Neural progenitor cell (in vitro differentiated cells): ENCODE measurements at regions not wholly inside any gene's neighbourhood (a gene's known extent, or its start where the extent isn't known, plus 50 kb on each side); places are given as distances from the start of the nearest gene placed in this dataset.

ENCODE experiments used
- DNase-seq: peaks from one replicate; pipeline ENCODE4 v3.0.0-alpha.2; 2016; ENCODE audit warnings: low spot score
- H2AFZ ChIP-seq: fragments of 200-600 bp; sonication (generic); replicated peaks from 2 replicates; pipeline ENCODE4 v1.6.1; 2016; ENCODE audit warnings: antibody characterized with exemption
- H3F3A ChIP-seq: fragments of 200-600 bp; sonication (generic); 2 replicates; pipeline ENCODE4 v1.6.1; 2016; ENCODE audit warnings: antibody characterized with exemption, low read depth
- H3K27ac ChIP-seq: fragments of 200-600 bp; sonication (generic); 2 replicates; pipeline ENCODE4 v1.5.1; 2016; ENCODE audit warnings: mild to moderate bottlenecking
- H3K27me3 ChIP-seq: fragments of 200-600 bp; sonication (generic); 2 replicates; pipeline ENCODE4 v1.6.1; 2016; ENCODE audit warnings: mild to moderate bottlenecking, moderate library complexity
- H3K36me3 ChIP-seq: fragments of 200-600 bp; sonication (generic); 2 replicates; pipeline ENCODE4 v1.5.1; 2016
- H3K4me1 ChIP-seq: fragments of 200-600 bp; sonication (generic); 2 replicates; pipeline ENCODE4 v1.6.1; 2016; ENCODE audit warnings: mixed run types
- H3K4me2 ChIP-seq: fragments of 200-600 bp; sonication (generic); 2 replicates; pipeline ENCODE4 v1.6.1; 2016
- H3K4me3 ChIP-seq: fragments of 200-600 bp; sonication (generic); 2 replicates; pipeline ENCODE4 v1.5.1; 2016
- H3K79me2 ChIP-seq: fragments of 200-600 bp; sonication (generic); 2 replicates; pipeline ENCODE4 v1.6.1; 2016; ENCODE audit warnings: low read depth
- H3K9ac ChIP-seq: fragments of 200-600 bp; sonication (generic); 2 replicates; pipeline ENCODE4 v1.6.1; 2016
- H3K9me3 ChIP-seq: fragments of 200-600 bp; sonication (generic); 2 replicates; pipeline ENCODE4 v1.5.1; 2016; ENCODE audit warnings: low read depth
- H4K20me1 ChIP-seq: fragments of 200-600 bp; sonication (generic); 2 replicates; pipeline ENCODE4 v1.6.1; 2016; ENCODE audit warnings: low read depth
- H3K27ac Mint-ChIP-seq: 3 replicates; pipeline ENCODE4 v1.8.0; 2021; ENCODE audit warnings: mixed read lengths
- H3K27me3 Mint-ChIP-seq: 2 replicates; pipeline ENCODE4 v1.8.0; 2022; ENCODE audit warnings: low read depth, mild to moderate bottlenecking, inconsistent platforms, moderate library complexity, mixed read lengths; ENCODE audit not compliant: insufficient read depth
- H3K36me3 Mint-ChIP-seq: 3 replicates; pipeline ENCODE4 v1.8.0; 2021; ENCODE audit warnings: mixed read lengths
- H3K4me1 Mint-ChIP-seq: 3 replicates; pipeline ENCODE4 v1.8.0; 2021; ENCODE audit warnings: mixed read lengths
- H3K4me3 Mint-ChIP-seq: 3 replicates; pipeline ENCODE4 v1.8.0; 2021; ENCODE audit warnings: mild to moderate bottlenecking, moderate library complexity, mixed read lengths
- H3K9me3 Mint-ChIP-seq: 3 replicates; pipeline ENCODE4 v1.8.0; 2020; ENCODE audit warnings: mixed read lengths
- EZH2 ChIP-seq: fragments of 200-600 bp; sonication (generic); IDR thresholded peaks from 2 replicates; pipeline ENCODE4 v1.6.1; 2017; ENCODE audit warnings: antibody characterized with exemption, mild to moderate bottlenecking, moderate library complexity
- EZH2phosphoT487 ChIP-seq: fragments of 200-600 bp; sonication (generic); IDR thresholded peaks from 2 replicates; pipeline ENCODE4 v1.6.1; 2017; ENCODE audit warnings: antibody characterized with exemption
- TF ChIP-seq, protein P1 (sequence below): fragments of 200-600 bp; sonication (generic); IDR thresholded peaks from 2 replicates; pipeline ENCODE4 v1.5.1; 2017; ENCODE audit warnings: antibody characterized with exemption, mild to moderate bottlenecking

DNA sequence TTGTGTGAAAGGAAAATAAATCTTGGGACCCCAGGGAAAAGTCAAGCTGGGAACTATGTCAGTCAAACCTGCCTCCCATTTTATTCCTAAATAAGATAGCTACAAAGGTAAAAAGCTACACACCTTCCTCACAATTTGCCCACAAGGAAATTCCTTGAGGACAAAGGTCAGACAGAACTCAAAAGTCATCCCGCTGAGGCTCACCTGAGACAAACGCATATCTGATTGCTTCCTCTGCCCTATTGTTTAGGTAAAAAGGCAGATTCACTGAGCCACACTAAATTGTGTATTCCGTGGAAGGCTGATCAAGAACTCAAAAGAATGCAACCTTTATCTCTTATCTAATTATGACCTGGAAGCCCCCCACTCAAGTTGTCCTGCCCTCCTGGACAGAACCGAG is 58.7 kb upstream of the MAML3 start:
- no peaks in the 10 kb centered on the region for H3F3A ChIP-seq
- Mint-ChIP-seq H3K9me3 (no peaks in the 10 kb centered on the region), H3K4me1 (no peaks in the 10 kb centered on the region), H3K36me3 (no peaks in the 10 kb centered on the region), H3K27me3 (peaks cover 2% of the 10 kb centered on the region), H3K4me3 (no peak overlapping the region), H3K27ac (no peak overlapping the region)
- DNase-seq: no peak
- H3K36me3 ChIP-seq: no peaks in the 10 kb centered on the region
- no peak overlapping the region for H3K27ac ChIP-seq
- H3K27me3 ChIP-seq: no peaks in the 10 kb centered on the region
- H3K9ac ChIP-seq: no peak overlapping the region
- no peak overlapping the region for H3K4me3 ChIP-seq
- H3K9me3 ChIP-seq: no peaks in the 10 kb centered on the region
- H3K4me2 ChIP-seq: no peak overlapping the region
- H3K79me2 ChIP-seq: no peaks in the 10 kb centered on the region
- H4K20me1 ChIP-seq: no peaks in the 10 kb centered on the region
- TF ChIP-seq EZH2phosphoT487 (no peak), EZH2 (no peak)
- TF ChIP-seq, protein P1, sequence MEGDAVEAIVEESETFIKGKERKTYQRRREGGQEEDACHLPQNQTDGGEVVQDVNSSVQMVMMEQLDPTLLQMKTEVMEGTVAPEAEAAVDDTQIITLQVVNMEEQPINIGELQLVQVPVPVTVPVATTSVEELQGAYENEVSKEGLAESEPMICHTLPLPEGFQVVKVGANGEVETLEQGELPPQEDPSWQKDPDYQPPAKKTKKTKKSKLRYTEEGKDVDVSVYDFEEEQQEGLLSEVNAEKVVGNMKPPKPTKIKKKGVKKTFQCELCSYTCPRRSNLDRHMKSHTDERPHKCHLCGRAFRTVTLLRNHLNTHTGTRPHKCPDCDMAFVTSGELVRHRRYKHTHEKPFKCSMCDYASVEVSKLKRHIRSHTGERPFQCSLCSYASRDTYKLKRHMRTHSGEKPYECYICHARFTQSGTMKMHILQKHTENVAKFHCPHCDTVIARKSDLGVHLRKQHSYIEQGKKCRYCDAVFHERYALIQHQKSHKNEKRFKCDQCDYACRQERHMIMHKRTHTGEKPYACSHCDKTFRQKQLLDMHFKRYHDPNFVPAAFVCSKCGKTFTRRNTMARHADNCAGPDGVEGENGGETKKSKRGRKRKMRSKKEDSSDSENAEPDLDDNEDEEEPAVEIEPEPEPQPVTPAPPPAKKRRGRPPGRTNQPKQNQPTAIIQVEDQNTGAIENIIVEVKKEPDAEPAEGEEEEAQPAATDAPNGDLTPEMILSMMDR: no peak
- H2AFZ ChIP-seq: no peak overlapping the region
- H3K4me1 ChIP-seq: no peaks in the 10 kb centered on the region

DNA sequence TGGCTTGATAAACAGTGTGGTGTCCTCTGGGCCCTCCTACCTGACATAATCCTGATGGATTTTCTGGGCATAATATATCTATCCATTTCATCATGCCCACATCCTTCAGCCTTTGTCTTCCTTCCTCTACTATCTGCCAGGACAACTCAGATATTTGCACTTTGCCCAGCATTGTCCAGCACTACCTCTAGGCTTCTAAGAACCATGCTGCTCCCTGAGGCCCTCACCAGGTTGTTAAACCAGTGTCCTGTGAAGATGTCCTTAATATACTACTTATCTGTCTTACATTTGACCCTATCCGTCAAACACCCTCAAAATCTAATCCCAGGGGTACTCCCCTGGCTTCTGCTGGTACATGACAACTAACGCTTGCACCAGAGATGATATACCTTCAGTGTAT is 58.2 kb upstream of the MAML3 start:
- H3K36me3 ChIP-seq: no peaks in the 10 kb centered on the region
- Mint-ChIP-seq H3K27me3 (peaks cover 2% of the 10 kb centered on the region), H3K4me1 (no peaks in the 10 kb centered on the region), H3K36me3 (no peaks in the 10 kb centered on the region), H3K4me3 (no peak overlapping the region), H3K27ac (no peak overlapping the region), H3K9me3 (no peaks in the 10 kb centered on the region)
- no peaks in the 10 kb centered on the region for H3F3A ChIP-seq
- H3K27me3 ChIP-seq: no peaks in the 10 kb centered on the region
- no peak overlapping the region for H3K4me3 ChIP-seq
- H4K20me1 ChIP-seq: no peaks in the 10 kb centered on the region
- DNase-seq: no peak
- TF ChIP-seq, protein P1: no peak
- no peak for TF ChIP-seq EZH2
- no peak for TF ChIP-seq EZH2phosphoT487
- no peak overlapping the region for H2AFZ ChIP-seq
- no peaks in the 10 kb centered on the region for H3K4me1 ChIP-seq
- H3K27ac ChIP-seq: no peak overlapping the region
- no peaks in the 10 kb centered on the region for H3K79me2 ChIP-seq
- H3K9ac ChIP-seq: no peak overlapping the region
- H3K4me2 ChIP-seq: no peak overlapping the region
- H3K9me3 ChIP-seq: no peaks in the 10 kb centered on the region

DNA sequence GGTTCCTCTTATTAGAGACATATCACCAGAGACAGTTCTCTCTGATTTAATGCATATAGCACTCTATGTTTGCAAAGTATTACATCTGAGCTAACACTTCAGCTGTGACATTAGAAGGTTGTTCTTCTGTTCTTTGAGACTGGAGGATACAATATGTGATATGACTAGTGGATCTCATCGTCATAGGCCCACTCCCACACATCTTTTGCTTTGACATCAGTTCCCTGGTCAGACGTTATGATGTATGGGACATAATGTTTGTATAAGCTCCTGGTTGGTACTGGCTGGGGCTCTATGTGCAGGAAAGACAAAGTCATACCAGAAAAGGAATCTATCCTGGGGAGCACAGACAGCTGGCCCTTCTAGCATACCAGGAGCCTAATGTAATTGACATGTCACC is 57.7 kb upstream of the MAML3 start:
- no peaks in the 10 kb centered on the region for H3K36me3 Mint-ChIP-seq
- no peaks in the 10 kb centered on the region for H3K9me3 ChIP-seq
- H3K27ac Mint-ChIP-seq: no peak overlapping the region
- no peaks in the 10 kb centered on the region for H3K4me1 Mint-ChIP-seq
- H3K9ac ChIP-seq: no peak overlapping the region
- H3K4me1 ChIP-seq: no peaks in the 10 kb centered on the region
- no peaks in the 10 kb centered on the region for H3K9me3 Mint-ChIP-seq
- H4K20me1 ChIP-seq: no peaks in the 10 kb centered on the region
- H3K4me2 ChIP-seq: no peak overlapping the region
- no peak overlapping the region for H3K27ac ChIP-seq
- H3K27me3 ChIP-seq: no peaks in the 10 kb centered on the region
- H3K4me3 ChIP-seq: no peak overlapping the region
- no peaks in the 10 kb centered on the region for H3K36me3 ChIP-seq
- H3F3A ChIP-seq: no peaks in the 10 kb centered on the region
- H3K79me2 ChIP-seq: no peaks in the 10 kb centered on the region
- H3K4me3 Mint-ChIP-seq: no peak overlapping the region
- DNase-seq: no peak
- H2AFZ ChIP-seq: no peak overlapping the region
- TF ChIP-seq, protein P1: no peak
- TF ChIP-seq EZH2: no peak
- TF ChIP-seq EZH2phosphoT487: no peak
- peaks cover 2% of the 10 kb centered on the region for H3K27me3 Mint-ChIP-seq

DNA sequence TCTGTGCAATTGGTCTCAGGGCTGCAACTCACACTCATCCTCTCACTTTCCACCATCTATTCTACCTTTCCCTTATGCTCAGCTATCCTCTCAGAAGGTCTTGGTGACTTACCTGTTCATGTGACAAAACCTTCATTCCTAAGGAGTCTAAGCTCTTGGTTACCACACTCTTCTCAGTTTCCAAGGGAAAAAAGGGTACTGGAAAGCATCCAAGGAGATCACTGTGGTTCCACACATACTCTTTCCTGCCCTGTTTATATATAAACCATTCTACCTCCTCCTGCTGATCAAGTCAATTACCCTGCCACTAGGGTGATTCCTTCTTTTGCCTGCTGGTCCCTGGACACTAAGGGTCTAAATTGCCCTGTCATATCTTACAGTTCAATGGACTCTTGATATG is 57.2 kb upstream of the MAML3 start:
- Mint-ChIP-seq H3K9me3 (no peaks in the 10 kb centered on the region), H3K27ac (no peak overlapping the region), H3K4me1 (no peaks in the 10 kb centered on the region), H3K4me3 (no peak overlapping the region), H3K27me3 (peaks cover 2% of the 10 kb centered on the region), H3K36me3 (no peaks in the 10 kb centered on the region)
- Histone ChIP-seq H3K4me3 (no peak overlapping the region), H3K36me3 (no peaks in the 10 kb centered on the region), H3K27me3 (no peaks in the 10 kb centered on the region), H3K27ac (no peak overlapping the region), H3K9me3 (no peaks in the 10 kb centered on the region), H3K9ac (no peak overlapping the region), H4K20me1 (no peaks in the 10 kb centered on the region), H3F3A (no peaks in the 10 kb centered on the region), H3K4me1 (no peaks in the 10 kb centered on the region), H2AFZ (no peak overlapping the region), H3K4me2 (no peak overlapping the region), H3K79me2 (no peaks in the 10 kb centered on the region)
- DNase-seq: no peak
- TF ChIP-seq, protein P1: no peak
- TF ChIP-seq EZH2phosphoT487 (no peak), EZH2 (no peak)
